HG03097 (cell line): ENCODE measurements at regions not wholly inside any gene's neighbourhood (a gene's known extent, or its start where the extent isn't known, plus 50 kb on each side); places are given as distances from the start of the nearest gene placed in this dataset.

ENCODE experiments used
- ATAC-seq: cut with Tn5 transposase; IDR thresholded peaks from one replicate; pipeline ENCODE4 v1.9.1; 2021; ENCODE audit not compliant: unreplicated experiment, low FRiP score

- ATAC-seq = no peak
Measured at GRCh38 chr14:101098177-101098576, 194.7 kb upstream of the RTL1 start.

GRCh38 chr14:101098641-101099040 lies 195.1 kb upstream of the RTL1 start:
- ATAC-seq = no peak

- no peak for ATAC-seq
Measured at GRCh38 chr14:101101456-101102056, 198.0 kb upstream of the RTL1 start.

GRCh38 chr14:101102875-101103274 lies 199.4 kb upstream of the RTL1 start:
- ATAC-seq = no peak

- no peak for ATAC-seq
Measured at GRCh38 chr14:101103321-101103901, 199.9 kb upstream of the RTL1 start.

- no peak for ATAC-seq
Measured at GRCh38 chr14:101104485-101104884, 201.0 kb upstream of the RTL1 start.

- ATAC-seq = no peak
Measured at GRCh38 chr14:101105045-101105444, 201.5 kb upstream of the RTL1 start.

- ATAC-seq = no peak
Measured at GRCh38 chr14:101108579-101109346, 205.2 kb upstream of the RTL1 start.

- ATAC-seq = no peak
Measured at GRCh38 chr14:101109347-101109638, 205.8 kb upstream of the RTL1 start.

GRCh38 chr14:101109981-101110728 lies 206.6 kb upstream of the RTL1 start:
- ATAC-seq = no peak

GRCh38 chr14:101110729-101111619 lies 207.5 kb upstream of the RTL1 start:
- ATAC-seq = no peak

GRCh38 chr14:101111620-101112290 lies 208.2 kb upstream of the RTL1 start:
- no peak for ATAC-seq

- no peak for ATAC-seq
Measured at GRCh38 chr14:101112351-101113107, 209.0 kb upstream of the RTL1 start.

- ATAC-seq = no peak
Measured at GRCh38 chr14:101113108-101113612, 209.6 kb upstream of the RTL1 start.

GRCh38 chr14:101113835-101114725 lies 210.6 kb upstream of the RTL1 start:
- no peak for ATAC-seq

- ATAC-seq = no peak
Measured at GRCh38 chr14:101114726-101115515, 211.4 kb upstream of the RTL1 start.

GRCh38 chr14:101115652-101116051 lies 212.1 kb upstream of the RTL1 start:
- ATAC-seq = no peak
